ENCODE measurements at regions not wholly inside any gene's neighbourhood (a gene's known extent, or its start where the extent isn't known, plus 50 kb on each side); places are given as distances from the start of the nearest gene placed in this dataset.

DNA sequence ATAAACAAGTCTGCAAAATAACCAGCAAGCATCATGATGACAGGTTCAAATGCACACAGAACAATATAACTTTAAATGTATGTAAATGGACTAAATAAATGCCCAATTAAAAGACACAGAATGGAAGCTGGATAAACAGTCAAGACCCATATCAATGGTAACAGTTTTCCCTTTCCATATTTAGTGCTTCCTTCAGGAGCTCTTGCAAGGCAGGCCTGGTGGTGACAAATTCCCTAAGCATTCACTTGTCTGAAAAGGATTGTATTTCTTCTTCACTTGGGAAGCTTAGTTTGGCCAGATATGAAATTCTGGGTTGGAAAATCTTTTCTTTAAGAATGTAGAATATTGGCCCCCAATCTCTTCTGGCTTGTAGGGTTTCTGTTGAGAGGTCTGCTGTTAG, 120.2 kb upstream of the RASA1 start:
- Histone ChIP-seq H3K4me1 (ENCODE audit: control insufficient read depth, insufficient read depth, low read length) (no peaks in the 10 kb centered on the region), H3K36me3 (ENCODE audit: control insufficient read depth, insufficient read depth, low read length) (no peaks in the 10 kb centered on the region), H3K4me3 (ENCODE audit: low read length) (no peak overlapping the region), H3K9ac (ENCODE audit: low read length) (no peak overlapping the region), H3K27ac (ENCODE audit: low read depth, low read length) (no peak overlapping the region), H3K27me3 (ENCODE audit: control insufficient read depth, insufficient read depth, low read length) (no peaks in the 10 kb centered on the region)

DNA sequence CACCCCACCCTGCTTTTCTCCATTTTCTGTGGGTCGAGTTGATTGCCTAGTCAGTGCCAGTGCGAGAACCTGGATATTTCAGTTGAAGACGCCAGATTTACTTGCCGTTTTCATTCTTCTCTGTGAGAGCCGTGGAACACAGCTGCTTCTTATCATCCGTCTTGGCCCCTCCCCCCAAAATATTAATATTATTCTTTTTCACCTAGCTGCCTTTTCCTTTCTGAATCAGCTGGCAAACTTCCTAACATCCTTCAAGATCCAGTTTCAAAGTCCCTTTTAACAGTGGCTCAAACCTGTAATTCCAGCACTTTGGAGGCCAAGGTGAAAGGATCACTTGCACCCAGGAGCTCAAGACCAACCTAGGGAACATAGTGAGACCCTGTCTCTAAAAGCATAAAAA, 117.1 kb upstream of the RASA1 start:
- Histone ChIP-seq H3K9ac (ENCODE audit: low read length) (no peak overlapping the region), H3K27me3 (ENCODE audit: control insufficient read depth, insufficient read depth, low read length) (no peaks in the 10 kb centered on the region), H3K4me3 (ENCODE audit: low read length) (no peak overlapping the region), H3K4me1 (ENCODE audit: control insufficient read depth, insufficient read depth, low read length) (no peaks in the 10 kb centered on the region), H3K36me3 (ENCODE audit: control insufficient read depth, insufficient read depth, low read length) (no peaks in the 10 kb centered on the region), H3K27ac (ENCODE audit: low read depth, low read length) (no peak overlapping the region)

DNA sequence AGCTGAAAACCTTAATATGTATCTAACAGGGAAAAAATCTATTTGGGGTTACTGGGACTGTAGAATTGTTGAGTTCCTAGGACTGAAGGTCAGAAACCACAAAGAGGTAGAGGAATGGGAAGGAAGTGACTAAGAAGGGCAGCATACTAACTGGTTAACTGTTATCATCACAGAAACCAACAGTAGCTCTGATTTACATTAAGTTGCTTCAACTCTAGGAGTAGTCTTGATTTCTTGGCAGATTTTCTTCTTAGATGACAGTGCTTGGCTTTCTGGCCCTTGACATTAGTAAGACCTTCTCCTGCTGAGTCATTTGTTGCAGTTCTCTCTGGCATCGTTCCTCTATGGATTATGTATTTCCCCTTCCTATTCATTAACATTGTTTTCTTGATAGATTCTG, 116.1 kb upstream of the RASA1 start:
- Histone ChIP-seq H3K27ac (ENCODE audit: low read depth, low read length) (no peak overlapping the region), H3K4me3 (ENCODE audit: low read length) (no peak overlapping the region), H3K4me1 (ENCODE audit: control insufficient read depth, insufficient read depth, low read length) (no peaks in the 10 kb centered on the region), H3K36me3 (ENCODE audit: control insufficient read depth, insufficient read depth, low read length) (no peaks in the 10 kb centered on the region), H3K27me3 (ENCODE audit: control insufficient read depth, insufficient read depth, low read length) (no peaks in the 10 kb centered on the region), H3K9ac (ENCODE audit: low read length) (no peak overlapping the region)

DNA sequence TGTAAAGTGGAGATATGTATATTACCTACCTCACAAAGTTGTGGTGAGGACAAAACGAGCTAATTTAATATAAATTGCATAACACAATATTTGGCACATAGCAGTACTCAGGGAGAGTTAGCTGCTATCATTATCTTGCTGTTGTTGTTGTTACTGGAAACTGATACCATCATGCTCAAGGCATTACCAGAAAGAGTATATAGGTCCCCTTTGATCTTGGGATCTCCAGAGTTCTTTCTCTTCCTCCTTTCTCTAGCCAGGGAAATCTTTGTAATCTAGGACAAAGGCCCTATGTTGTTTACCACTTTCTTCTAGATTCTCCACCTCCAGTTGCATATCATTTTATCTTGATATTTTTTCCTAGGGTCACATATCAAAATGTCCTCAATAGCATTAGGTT, 114.8 kb upstream of the RASA1 start:
- no peak overlapping the region for H3K9ac ChIP-seq (ENCODE audit: low read length)
- H3K27ac ChIP-seq (ENCODE audit: low read depth, low read length) = no peak overlapping the region
- H3K27me3 ChIP-seq (ENCODE audit: control insufficient read depth, insufficient read depth, low read length) = no peaks in the 10 kb centered on the region
- H3K4me3 ChIP-seq (ENCODE audit: low read length) = no peak overlapping the region
- H3K36me3 ChIP-seq (ENCODE audit: control insufficient read depth, insufficient read depth, low read length) = no peaks in the 10 kb centered on the region
- no peaks in the 10 kb centered on the region for H3K4me1 ChIP-seq (ENCODE audit: control insufficient read depth, insufficient read depth, low read length)

DNA sequence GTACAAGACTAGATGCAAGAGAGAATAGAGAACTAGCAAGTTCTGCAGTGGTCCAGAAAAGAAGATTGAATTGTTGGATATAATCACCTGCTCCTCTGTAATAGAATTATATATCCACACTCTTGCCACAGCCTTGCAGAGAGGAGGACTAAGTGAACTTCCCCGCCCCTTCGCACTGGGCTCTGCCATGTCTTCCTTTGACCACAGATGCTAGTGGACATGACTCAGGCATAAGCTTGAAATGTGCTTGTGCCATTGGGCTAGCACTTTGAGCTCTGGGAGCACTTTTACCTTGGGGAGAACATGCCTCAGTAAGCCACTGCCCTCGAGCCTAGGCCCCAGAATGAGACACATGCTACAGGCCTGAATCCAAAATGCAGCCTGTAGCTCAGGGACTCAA, 113.5 kb upstream of the RASA1 start:
- Histone ChIP-seq H3K4me1 (ENCODE audit: control insufficient read depth, insufficient read depth, low read length) (no peaks in the 10 kb centered on the region), H3K9ac (ENCODE audit: low read length) (no peak overlapping the region), H3K36me3 (ENCODE audit: control insufficient read depth, insufficient read depth, low read length) (no peaks in the 10 kb centered on the region), H3K27ac (ENCODE audit: low read depth, low read length) (no peak overlapping the region), H3K27me3 (ENCODE audit: control insufficient read depth, insufficient read depth, low read length) (no peaks in the 10 kb centered on the region), H3K4me3 (ENCODE audit: low read length) (no peak overlapping the region)

DNA sequence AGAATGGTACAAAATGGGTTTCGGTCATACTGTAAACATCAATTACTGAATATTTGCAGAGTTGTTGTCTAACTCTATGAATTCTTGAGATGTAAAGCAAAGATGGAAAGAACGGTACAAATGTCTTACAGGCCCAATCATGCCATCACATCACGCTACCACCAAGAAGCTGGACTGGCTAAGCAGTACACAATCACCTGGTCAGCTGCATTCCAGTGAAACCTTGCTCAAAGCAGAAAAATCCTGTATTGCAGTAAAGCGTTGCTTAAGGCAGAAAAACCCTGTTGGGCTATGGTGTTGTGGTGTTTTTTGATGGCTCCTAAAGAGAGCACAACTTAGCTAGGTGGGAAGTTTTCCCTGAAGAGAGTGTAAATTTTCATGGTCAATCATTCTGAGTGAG, 112.6 kb upstream of the RASA1 start:
- Histone ChIP-seq H3K9ac (ENCODE audit: low read length) (no peak overlapping the region), H3K4me3 (ENCODE audit: low read length) (no peak overlapping the region), H3K36me3 (ENCODE audit: control insufficient read depth, insufficient read depth, low read length) (no peaks in the 10 kb centered on the region), H3K27ac (ENCODE audit: low read depth, low read length) (no peak overlapping the region), H3K4me1 (ENCODE audit: control insufficient read depth, insufficient read depth, low read length) (no peaks in the 10 kb centered on the region), H3K27me3 (ENCODE audit: control insufficient read depth, insufficient read depth, low read length) (no peaks in the 10 kb centered on the region)

DNA sequence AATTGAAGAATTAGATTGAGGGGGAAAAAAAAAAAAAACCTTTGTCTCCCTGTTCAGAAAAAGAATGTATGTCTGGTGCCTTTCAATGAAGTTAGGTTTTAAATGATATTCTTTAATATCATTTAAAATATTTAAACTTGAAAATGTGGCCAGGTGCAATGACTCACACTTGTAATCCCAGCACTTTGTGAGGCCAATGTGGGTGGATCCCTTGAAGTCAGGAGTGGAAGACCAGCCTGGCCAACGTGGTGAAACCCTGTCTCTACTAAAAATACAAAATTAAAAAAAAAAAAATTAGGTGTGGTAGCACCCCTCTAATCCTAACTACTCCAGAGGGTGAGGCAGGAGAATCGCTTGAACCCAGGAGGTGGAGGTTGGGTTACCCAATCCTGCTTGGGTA, 111.1 kb upstream of the RASA1 start:
- H3K9ac ChIP-seq (ENCODE audit: low read length) = no peak overlapping the region
- no peaks in the 10 kb centered on the region for H3K27me3 ChIP-seq (ENCODE audit: control insufficient read depth, insufficient read depth, low read length)
- no peak overlapping the region for H3K4me3 ChIP-seq (ENCODE audit: low read length)
- no peak overlapping the region for H3K27ac ChIP-seq (ENCODE audit: low read depth, low read length)
- H3K36me3 ChIP-seq (ENCODE audit: control insufficient read depth, insufficient read depth, low read length) = no peaks in the 10 kb centered on the region
- H3K4me1 ChIP-seq (ENCODE audit: control insufficient read depth, insufficient read depth, low read length) = no peaks in the 10 kb centered on the region

DNA sequence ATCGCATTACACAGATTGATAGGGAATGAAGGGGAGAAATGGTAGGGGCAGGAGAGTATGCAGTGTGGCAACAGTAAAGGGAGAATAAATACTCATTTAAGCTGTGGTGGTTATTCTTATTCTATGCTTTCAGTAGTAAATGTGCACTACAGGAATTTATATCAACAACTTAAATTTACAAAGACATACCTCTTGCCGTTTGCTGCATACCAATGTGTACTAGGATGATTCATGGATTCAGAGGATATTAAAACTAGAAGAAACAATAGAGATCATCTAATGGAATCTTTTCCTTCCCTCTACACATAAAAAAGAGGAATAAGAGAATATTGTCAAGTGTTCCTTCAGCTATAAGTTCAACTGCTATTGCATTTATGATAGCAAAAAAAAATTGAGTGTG, 103.3 kb upstream of the RASA1 start:
- H3K4me3 ChIP-seq (ENCODE audit: low read length) = no peak overlapping the region
- no peaks in the 10 kb centered on the region for H3K27me3 ChIP-seq (ENCODE audit: control insufficient read depth, insufficient read depth, low read length)
- H3K4me1 ChIP-seq (ENCODE audit: control insufficient read depth, insufficient read depth, low read length) = no peaks in the 10 kb centered on the region
- no peak overlapping the region for H3K27ac ChIP-seq (ENCODE audit: low read depth, low read length)
- H3K36me3 ChIP-seq (ENCODE audit: control insufficient read depth, insufficient read depth, low read length) = no peaks in the 10 kb centered on the region
- no peak overlapping the region for H3K9ac ChIP-seq (ENCODE audit: low read length)

DNA sequence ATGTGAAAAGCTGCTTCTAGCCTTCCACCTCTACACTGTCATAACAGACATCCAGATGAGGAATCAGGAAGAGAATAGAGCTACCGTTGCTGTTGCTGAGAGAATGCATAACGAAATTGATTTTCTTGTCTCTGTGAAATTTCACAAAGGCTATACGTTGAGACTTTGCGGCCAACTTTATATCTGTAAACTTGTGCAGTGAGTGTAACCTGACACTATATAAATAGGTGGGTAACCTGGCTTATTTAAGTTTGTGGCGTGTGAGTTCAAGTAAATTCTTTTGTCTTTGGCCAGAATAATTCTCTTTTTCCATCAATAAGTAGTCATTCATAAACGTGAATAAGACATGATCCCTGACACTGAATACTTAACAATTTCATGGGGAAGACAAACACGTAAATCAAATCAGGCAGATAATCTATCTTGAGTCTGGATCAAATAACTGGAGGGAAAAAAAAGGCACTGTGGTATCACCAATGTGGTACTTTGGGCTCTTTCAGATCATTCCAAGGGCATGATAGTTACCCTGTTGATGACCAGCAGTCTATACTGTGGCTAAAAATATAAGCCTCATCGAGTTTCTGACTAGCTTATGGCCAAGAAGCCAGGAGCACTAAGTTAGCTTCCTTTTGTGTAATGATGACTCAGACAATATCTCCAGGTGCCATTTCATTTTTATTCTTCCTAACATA, 98.2 kb upstream of the RASA1 start:
- no peak overlapping the region for H3K27ac ChIP-seq (ENCODE audit: low read depth, low read length)
- H3K9ac ChIP-seq (ENCODE audit: low read length) = no peak overlapping the region

DNA sequence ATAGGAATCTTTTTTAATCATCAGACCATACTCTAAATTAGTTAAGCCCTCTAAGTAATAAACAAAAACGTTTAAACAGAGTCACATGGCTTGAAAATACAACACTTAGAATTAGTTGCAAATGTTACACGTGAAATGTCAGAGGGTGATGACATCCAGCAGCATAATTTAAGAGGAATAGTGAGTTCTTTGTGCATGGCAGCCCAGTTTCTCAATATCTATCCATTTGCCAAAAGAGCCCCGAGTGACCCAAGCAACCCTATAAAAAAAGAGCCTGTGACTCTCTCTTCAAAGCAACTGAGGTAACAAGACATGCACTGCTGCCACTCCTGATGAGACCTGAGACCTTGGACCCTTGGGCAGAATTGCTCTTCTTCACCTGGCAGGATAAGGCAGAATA, 96.9 kb upstream of the RASA1 start:
- Histone ChIP-seq H3K4me3 (ENCODE audit: low read length) (no peak overlapping the region), H3K27ac (ENCODE audit: low read depth, low read length) (no peak overlapping the region), H3K9ac (ENCODE audit: low read length) (no peak overlapping the region), H3K36me3 (ENCODE audit: control insufficient read depth, insufficient read depth, low read length) (no peaks in the 10 kb centered on the region), H3K27me3 (ENCODE audit: control insufficient read depth, insufficient read depth, low read length) (no peaks in the 10 kb centered on the region), H3K4me1 (ENCODE audit: control insufficient read depth, insufficient read depth, low read length) (no peaks in the 10 kb centered on the region)

More for the DNA sequence above, 98.2 kb upstream of the RASA1 start:
- no peaks in the 10 kb centered on the region for H3K36me3 ChIP-seq (ENCODE audit: control insufficient read depth, insufficient read depth, low read length)
- H3K4me3 ChIP-seq (ENCODE audit: low read length) = no peak overlapping the region
- H3K27me3 ChIP-seq (ENCODE audit: control insufficient read depth, insufficient read depth, low read length) = no peaks in the 10 kb centered on the region
- no peaks in the 10 kb centered on the region for H3K4me1 ChIP-seq (ENCODE audit: control insufficient read depth, insufficient read depth, low read length)

DNA sequence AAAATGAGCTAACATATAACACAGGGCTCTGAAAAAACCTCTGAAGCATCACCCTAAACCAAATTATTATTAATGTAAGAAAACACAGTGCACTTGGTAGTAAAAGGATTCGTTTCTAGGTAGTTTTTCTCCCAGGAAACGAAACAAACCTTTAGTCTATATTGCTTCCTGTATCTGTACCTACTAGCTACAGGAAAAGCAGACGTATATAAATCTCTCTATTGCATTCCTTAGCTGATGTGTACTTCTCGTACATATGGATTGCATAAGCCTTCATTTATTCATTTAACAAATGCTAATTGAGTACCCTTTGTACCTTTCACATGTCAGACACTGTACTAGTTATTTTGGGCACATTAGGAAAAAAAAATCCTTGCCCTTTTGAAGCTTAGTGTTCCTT, 85.0 kb upstream of the RASA1 start:
- Histone ChIP-seq H3K36me3 (ENCODE audit: control insufficient read depth, insufficient read depth, low read length) (no peaks in the 10 kb centered on the region), H3K27ac (ENCODE audit: low read depth, low read length) (no peak overlapping the region), H3K9ac (ENCODE audit: low read length) (no peak overlapping the region), H3K4me3 (ENCODE audit: low read length) (no peak overlapping the region), H3K4me1 (ENCODE audit: control insufficient read depth, insufficient read depth, low read length) (no peaks in the 10 kb centered on the region), H3K27me3 (ENCODE audit: control insufficient read depth, insufficient read depth, low read length) (no peaks in the 10 kb centered on the region)

DNA sequence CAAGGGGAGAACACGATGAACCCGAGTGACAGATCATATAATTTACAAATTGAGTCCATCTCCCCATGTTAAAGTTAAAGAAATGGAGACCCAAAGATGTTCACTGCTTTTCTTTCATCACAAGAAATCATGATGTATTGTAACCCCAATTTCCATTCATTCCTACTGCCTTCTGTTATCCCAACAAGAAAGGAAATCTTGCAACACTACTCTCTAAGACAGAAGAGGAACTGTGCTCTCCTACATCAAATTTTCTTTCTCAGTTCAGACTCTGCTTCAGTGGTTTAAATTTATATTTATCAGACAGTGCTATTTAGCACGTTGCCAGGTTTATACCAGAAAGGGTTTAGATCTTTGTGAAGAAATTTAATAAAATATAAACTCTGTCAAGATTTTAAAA, 83.8 kb upstream of the RASA1 start:
- H3K9ac ChIP-seq (ENCODE audit: low read length) = no peak overlapping the region
- no peak overlapping the region for H3K4me3 ChIP-seq (ENCODE audit: low read length)

DNA sequence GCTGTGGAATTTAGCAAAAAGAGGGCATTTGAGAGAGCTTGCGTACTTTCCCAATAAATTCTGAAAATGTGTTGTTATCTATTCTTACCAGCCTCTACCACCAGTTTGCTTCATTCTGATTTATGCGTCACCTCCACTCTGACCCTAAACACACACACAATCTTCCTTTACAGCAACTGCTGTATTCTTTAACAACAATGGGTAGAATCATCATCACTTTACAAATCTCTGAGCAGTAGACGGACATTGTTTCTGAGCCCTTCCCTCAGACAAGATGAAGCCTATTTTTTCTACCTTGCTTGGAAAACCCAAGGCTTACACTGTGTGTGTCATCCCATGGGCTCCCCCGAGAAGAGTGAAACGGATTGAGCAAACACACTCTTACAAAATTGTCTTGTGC, 83.1 kb upstream of the RASA1 start:
- H3K4me1 ChIP-seq (ENCODE audit: control insufficient read depth, insufficient read depth, low read length) = no peaks in the 10 kb centered on the region
- H3K9ac ChIP-seq (ENCODE audit: low read length) = no peak overlapping the region
- H3K4me3 ChIP-seq (ENCODE audit: low read length) = no peak overlapping the region
- no peak overlapping the region for H3K27ac ChIP-seq (ENCODE audit: low read depth, low read length)
- no peaks in the 10 kb centered on the region for H3K36me3 ChIP-seq (ENCODE audit: control insufficient read depth, insufficient read depth, low read length)
- H3K27me3 ChIP-seq (ENCODE audit: control insufficient read depth, insufficient read depth, low read length) = no peaks in the 10 kb centered on the region

More for the DNA sequence above, 83.8 kb upstream of the RASA1 start:
- Histone ChIP-seq H3K36me3 (ENCODE audit: control insufficient read depth, insufficient read depth, low read length) (no peaks in the 10 kb centered on the region), H3K27me3 (ENCODE audit: control insufficient read depth, insufficient read depth, low read length) (no peaks in the 10 kb centered on the region), H3K27ac (ENCODE audit: low read depth, low read length) (no peak overlapping the region), H3K4me1 (ENCODE audit: control insufficient read depth, insufficient read depth, low read length) (no peaks in the 10 kb centered on the region)

Measured in rectal smooth muscle tissue (tissue), 1 donor.